HG03064 (cell line): ENCODE measurements at regions not wholly inside any gene's neighbourhood (a gene's known extent, or its start where the extent isn't known, plus 50 kb on each side); places are given as distances from the start of the nearest gene placed in this dataset.

Experiments used
- ATAC-seq: cut with Tn5 transposase; IDR thresholded peaks from one replicate; pipeline ENCODE4 v1.9.1; 2021; ENCODE audit warnings: low read depth; ENCODE audit not compliant: unreplicated experiment

- peak; percentile 88 for ATAC-seq
Observed at GRCh38 chr9:84123648-84124406, 143.2 kb downstream of the RMI1 start.

- ATAC-seq, result no peak
Observed at GRCh38 chr9:84125046-84125445, 144.4 kb downstream of the RMI1 start.

GRCh38 chr9:84129529-84129928 lies 148.9 kb downstream of the RMI1 start:
- ATAC-seq, result no peak

GRCh38 chr9:84136119-84136868 lies 155.7 kb downstream of the RMI1 start:
- no peak for ATAC-seq

GRCh38 chr9:84137968-84138367 lies 157.4 kb downstream of the RMI1 start:
- no peak for ATAC-seq

- ATAC-seq, result no peak
Observed at GRCh38 chr9:84138541-84138940, 157.9 kb downstream of the RMI1 start.

GRCh38 chr9:84139296-84140070 lies 158.9 kb downstream of the RMI1 start:
- ATAC-seq, result no peak

GRCh38 chr9:84140535-84141101 lies 160.0 kb downstream of the RMI1 start:
- no peak for ATAC-seq

- ATAC-seq, result no peak
Observed at GRCh38 chr9:84141741-84142370, 161.3 kb downstream of the RMI1 start.

- ATAC-seq, result no peak
Observed at GRCh38 chr9:84145031-84145430, 164.4 kb downstream of the RMI1 start.

- ATAC-seq, result no peak
Observed at GRCh38 chr9:84145780-84146179, 165.2 kb downstream of the RMI1 start.

GRCh38 chr9:84146893-84147710 lies 166.5 kb downstream of the RMI1 start:
- no peak for ATAC-seq

- no peak for ATAC-seq
Observed at GRCh38 chr9:84151236-84151635, 170.6 kb downstream of the RMI1 start.

GRCh38 chr9:84151640-84152039 lies 171.0 kb downstream of the RMI1 start:
- ATAC-seq, result no peak

GRCh38 chr9:84152204-84152603 lies 171.6 kb downstream of the RMI1 start:
- no peak for ATAC-seq

- no peak for ATAC-seq
Observed at GRCh38 chr9:84153885-84154284, 173.3 kb downstream of the RMI1 start.

- ATAC-seq, result no peak
Observed at GRCh38 chr9:84154320-84154719, 173.7 kb downstream of the RMI1 start.

- no peak for ATAC-seq
Observed at GRCh38 chr9:84163052-84163650, 177.4 kb downstream of the SLC28A3 start.

GRCh38 chr9:84166891-84167290 lies 173.7 kb downstream of the SLC28A3 start:
- no peak for ATAC-seq
